Esophagus muscularis mucosa (tissue), 4 donors: ENCODE measurements at regions not wholly inside any gene's neighbourhood (a gene's known extent, or its start where the extent isn't known, plus 50 kb on each side); places are given as distances from the start of the nearest gene placed in this dataset.
"Not testable (repeated sequence)": the region's sequence is repeated elsewhere in the genome, so short reads cannot be mapped to it uniquely, and the experiment has no call there.

Experiments used
- EP300 ChIP-seq: sonication (generic); formaldehyde crosslinking; IDR thresholded peaks from one replicate; pipeline ENCODE4 v1.6.1; 2017; ENCODE audit warnings: antibody characterized with exemption
- POLR2A ChIP-seq: fragments of 450-650 bp; IDR thresholded peaks from one replicate; pipeline ENCODE4 v1.6.1; 2017; ENCODE audit warnings: antibody characterized with exemption, moderate library complexity, mild to moderate bottlenecking, low read depth
- POLR2AphosphoS5 ChIP-seq, 2 donors: sonication (generic); formaldehyde crosslinking; IDR thresholded peaks; one replicate each; pipeline ENCODE4 v1.6.1; 2017; ENCODE audit warnings: antibody characterized with exemption in 2 of 2
- TF ChIP-seq, protein P1 (sequence below), 3 experiments: fragments of 200-600 bp in 2 of 3; fragments of 450-650 bp in 1 of 3; sonication (generic) in 2 of 3; IDR thresholded peaks; one replicate each; pipeline ENCODE4 v1.5.1; 2017 to 2019; ENCODE audit warnings: antibody characterized with exemption in 3 of 3, mild to moderate bottlenecking in 2 of 3, moderate library complexity in 1 of 3

DNA sequence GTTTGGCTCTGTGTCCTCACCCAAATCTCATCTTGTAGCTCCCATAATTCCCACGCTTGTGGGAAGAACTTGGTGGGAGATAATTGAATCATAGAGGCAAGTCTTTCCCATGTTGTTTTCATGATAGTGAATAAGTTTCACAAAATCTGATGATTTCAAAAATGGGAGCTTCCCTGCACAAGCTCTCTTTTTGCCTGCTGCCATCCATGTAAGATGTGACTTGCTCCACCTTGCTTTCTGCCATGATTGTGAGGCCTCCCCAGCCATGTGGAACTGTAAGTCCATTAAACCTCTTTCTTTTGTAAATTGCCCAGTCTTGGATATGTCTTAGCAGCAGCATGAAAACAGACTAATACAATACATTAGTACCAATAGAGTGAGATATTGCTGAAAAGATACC lies 154.9 kb downstream of the DUSP10 start:
- TF ChIP-seq, protein P1, sequence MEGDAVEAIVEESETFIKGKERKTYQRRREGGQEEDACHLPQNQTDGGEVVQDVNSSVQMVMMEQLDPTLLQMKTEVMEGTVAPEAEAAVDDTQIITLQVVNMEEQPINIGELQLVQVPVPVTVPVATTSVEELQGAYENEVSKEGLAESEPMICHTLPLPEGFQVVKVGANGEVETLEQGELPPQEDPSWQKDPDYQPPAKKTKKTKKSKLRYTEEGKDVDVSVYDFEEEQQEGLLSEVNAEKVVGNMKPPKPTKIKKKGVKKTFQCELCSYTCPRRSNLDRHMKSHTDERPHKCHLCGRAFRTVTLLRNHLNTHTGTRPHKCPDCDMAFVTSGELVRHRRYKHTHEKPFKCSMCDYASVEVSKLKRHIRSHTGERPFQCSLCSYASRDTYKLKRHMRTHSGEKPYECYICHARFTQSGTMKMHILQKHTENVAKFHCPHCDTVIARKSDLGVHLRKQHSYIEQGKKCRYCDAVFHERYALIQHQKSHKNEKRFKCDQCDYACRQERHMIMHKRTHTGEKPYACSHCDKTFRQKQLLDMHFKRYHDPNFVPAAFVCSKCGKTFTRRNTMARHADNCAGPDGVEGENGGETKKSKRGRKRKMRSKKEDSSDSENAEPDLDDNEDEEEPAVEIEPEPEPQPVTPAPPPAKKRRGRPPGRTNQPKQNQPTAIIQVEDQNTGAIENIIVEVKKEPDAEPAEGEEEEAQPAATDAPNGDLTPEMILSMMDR (IDR thresholded peaks at IDR 0.05): not testable (repeated sequence)
- TF ChIP-seq POLR2A; POLR2AphosphoS5 (IDR thresholded peaks at IDR 0.05); EP300: not testable (repeated sequence)
